IMR-90 (cell line): ENCODE measurements at regions not wholly inside any gene's neighbourhood (a gene's known extent, or its start where the extent isn't known, plus 50 kb on each side); places are given as distances from the start of the nearest gene placed in this dataset.

Experiments
- ATAC-seq: fragments of 200-7000 bp; cut with Tn5 transposase; 2 replicates; pipeline ENCODE4 v1.9.1; 2020; ENCODE audit warnings: low read depth, mild to moderate bottlenecking, moderate library complexity
- BruUV-seq: library from RNA; stranded (reverse); fragments of 400-500 nt; replicated peaks from 2 replicates; lab custom pipeline; 2021; lab: Mats Ljungman, UMichigan
- CTCF ChIA-PET: fragments of 300-600 bp; formaldehyde crosslinking; extraction: SDS; loops from one replicate; lab custom pipeline; 2021; ENCODE audit warnings: antibody characterized with exemption; lab: Yijun Ruan, JAX
- POLR2A ChIA-PET: fragments of 300-600 bp; sonication (Branson Sonifier 250); formaldehyde crosslinking; loops from one replicate; lab custom pipeline; 2022; ENCODE audit warnings: antibody characterized with exemption; ENCODE audit not compliant: unreplicated experiment; lab: Charles Lee
- DNase-seq: peaks from one replicate; pipeline ENCODE4 v3.0.0; 2013
- H2AFZ ChIP-seq: replicated peaks from 2 replicates; pipeline ENCODE3; 2013; ENCODE audit warnings: low read length, mild to moderate bottlenecking; ENCODE audit not compliant: poor library complexity
- H2AK5ac ChIP-seq: 2 replicates; pipeline ENCODE4 v1.6.1; 2013; ENCODE audit warnings: low read depth, low read length, inconsistent platforms
- H2AK9ac ChIP-seq: replicated peaks from 2 replicates; pipeline ENCODE3; 2013; ENCODE audit warnings: mild to moderate bottlenecking, low read depth, low read length, moderate library complexity; ENCODE audit not compliant: poor library complexity
- H2BK120ac ChIP-seq: 2 replicates; pipeline ENCODE4 v1.6.1; 2013; ENCODE audit warnings: low read depth, low read length, inconsistent platforms
- H2BK15ac ChIP-seq: 3 replicates; pipeline ENCODE4 v1.6.1; 2013; ENCODE audit warnings: low read depth, low read length, inconsistent platforms
- H2BK20ac ChIP-seq: 2 replicates; pipeline ENCODE4 v1.6.1; 2013; ENCODE audit warnings: low read depth, mild to moderate bottlenecking, inconsistent platforms, low read length, moderate library complexity
- H2BK5ac ChIP-seq: 2 replicates; pipeline ENCODE4 v1.6.1; 2013; ENCODE audit warnings: mild to moderate bottlenecking, low read depth, low read length, inconsistent platforms; ENCODE audit not compliant: poor library complexity, severe bottlenecking
- H3K14ac ChIP-seq: replicated peaks from 2 replicates; pipeline ENCODE4 v1.6.1; 2013; ENCODE audit warnings: low read depth, low read length, inconsistent platforms
- H3K18ac ChIP-seq: 2 replicates; pipeline ENCODE4 v1.6.1; 2013; ENCODE audit warnings: low read depth, low read length, control low read depth
- H3K23ac ChIP-seq: 2 replicates; pipeline ENCODE4 v1.6.1; 2013; ENCODE audit warnings: low read depth, low read length, inconsistent platforms
- H3K27ac ChIP-seq: 2 replicates; pipeline ENCODE4 v1.5.1; 2013; ENCODE audit warnings: mild to moderate bottlenecking, control low read depth, low read length; ENCODE audit not compliant: insufficient read depth
- H3K27me3 ChIP-seq: 2 replicates; pipeline ENCODE4 v1.6.1; 2013; ENCODE audit warnings: low read length; ENCODE audit not compliant: control insufficient read depth, insufficient read depth
- H3K36me3 ChIP-seq: 2 replicates; pipeline ENCODE4 v1.6.1; 2013; ENCODE audit warnings: low read length, mixed read lengths; ENCODE audit not compliant: control insufficient read depth, insufficient read depth
- H3K4ac ChIP-seq: 2 replicates; pipeline ENCODE4 v1.6.1; 2013; ENCODE audit warnings: low read depth, low read length, inconsistent platforms
- H3K4me1 ChIP-seq: 2 replicates; pipeline ENCODE4 v1.6.1; 2013; ENCODE audit warnings: low read length, mixed read lengths; ENCODE audit not compliant: control insufficient read depth, insufficient read depth
- H3K4me2 ChIP-seq: 2 replicates; pipeline ENCODE4 v1.6.1; 2013; ENCODE audit warnings: low read depth, mild to moderate bottlenecking, control low read depth, low read length, moderate library complexity
- H3K4me3 ChIP-seq: 2 replicates; pipeline ENCODE4 v1.5.1; 2013; ENCODE audit warnings: low read depth, mild to moderate bottlenecking, control low read depth, low read length, moderate library complexity; ENCODE audit not compliant: insufficient read depth
- H3K56ac ChIP-seq: 2 replicates; pipeline ENCODE4 v1.6.1; 2013; ENCODE audit warnings: low read length, inconsistent platforms; ENCODE audit not compliant: insufficient read depth; ENCODE audit errors: extremely low read depth
- H3K79me1 ChIP-seq, 2 experiments: 2 replicates each; pipeline ENCODE4 v1.6.1; 2013; ENCODE audit warnings: low read length in 2 of 2, inconsistent platforms in 1 of 2, low read depth in 1 of 2
- H3K9ac ChIP-seq: 2 replicates; pipeline ENCODE4 v1.6.1; 2013; ENCODE audit warnings: low read depth, low read length, control low read depth
- H3K9me1 ChIP-seq: 2 replicates; pipeline ENCODE4 v1.6.1; 2013; ENCODE audit warnings: low read length, inconsistent platforms; ENCODE audit not compliant: insufficient read depth
- H3K9me3 ChIP-seq: 2 replicates; pipeline ENCODE4 v1.6.1; 2013; ENCODE audit warnings: low read length; ENCODE audit not compliant: control insufficient read depth, insufficient read depth
- H4K20me1 ChIP-seq: 2 replicates; pipeline ENCODE4 v1.6.1; 2013; ENCODE audit warnings: low read length, inconsistent platforms; ENCODE audit not compliant: insufficient read depth
- H4K5ac ChIP-seq: 2 replicates; pipeline ENCODE4 v1.6.1; 2013; ENCODE audit warnings: mild to moderate bottlenecking, low read depth, low read length, control low read depth
- H4K8ac ChIP-seq, 2 experiments: 2 replicates each; pipeline ENCODE4 v1.6.1; 2013; ENCODE audit warnings: low read depth in 2 of 2, low read length in 2 of 2, control low read depth in 1 of 2, inconsistent platforms in 1 of 2
- H4K91ac ChIP-seq: 2 replicates; pipeline ENCODE4 v1.6.1; 2013; ENCODE audit warnings: low read depth, low read length, inconsistent platforms; ENCODE audit not compliant: insufficient read depth
- CTCF ChIP-seq: conservative IDR thresholded peaks from 2 replicates; pipeline ENCODE4 v1.5.1; 2012; ENCODE audit warnings: mild to moderate bottlenecking, low read depth, low read length, improper control_type of control experiment
- MAFK ChIP-seq: IDR thresholded peaks from 2 replicates; pipeline ENCODE4 v1.6.1; 2012; ENCODE audit warnings: low read depth, low read length, improper control_type of control experiment
- MXI1 ChIP-seq: IDR thresholded peaks from 2 replicates; pipeline ENCODE4 v1.6.1; 2012; ENCODE audit warnings: low read depth, mild to moderate bottlenecking, low read length, moderate library complexity, borderline replicate concordance
- POLR2A ChIP-seq: IDR thresholded peaks from 2 replicates; pipeline ENCODE4 v1.6.1; 2012; ENCODE audit warnings: mild to moderate bottlenecking, low read depth, low read length
- dilution Hi-C: fragments of 300-500 bp; cut with HindIII; formaldehyde crosslinking; loops from one replicate; pipeline ENCODE4 v1.14.3; 2018; ENCODE audit warnings: low sequenced_read_pairs; ENCODE audit not compliant: unreplicated experiment
- in situ Hi-C: fragments of 300-500 bp; cut with MboI; formaldehyde crosslinking; loops from 3 replicates; pipeline ENCODE4 v1.14.3; 2019; ENCODE audit warnings: low sequenced_read_pairs, inconsistent platforms, mixed read lengths
- intact Hi-C: fragments of 100-400 bp; cut with micrococcal nuclease; formaldehyde crosslinking; loops from 2 replicates; pipeline ENCODE4 v1.10.0; 2022

GRCh38 chr13:86992251-86992650 is 678.9 kb upstream of the SLITRK5 start:
- dilution Hi-C loops (no loop called here), in situ Hi-C loops (no loop called here)
- no peak for ATAC-seq

More at GRCh38 chr13:86992251-86992650, 678.9 kb upstream of the SLITRK5 start:
- Histone ChIP-seq H3K36me3 (no peaks in the 10 kb centered on the region), H3K4ac (no peak overlapping the region), H2AK5ac (no peak overlapping the region), H3K4me1 (no peaks in the 10 kb centered on the region), H3K23ac (no peak overlapping the region), H3K14ac (no peak overlapping the region), H2AFZ (no peak overlapping the region), H4K20me1 (no peaks in the 10 kb centered on the region), H2AK9ac (no peak overlapping the region), H3K9me3 (no peaks in the 10 kb centered on the region), H3K27me3 (no peaks in the 10 kb centered on the region), H3K9ac (no peak overlapping the region), H2BK120ac (no peak overlapping the region), H2BK15ac (no peak overlapping the region), H4K5ac (no peak overlapping the region), H3K56ac (no peak overlapping the region), H3K4me3 (no peak overlapping the region), H3K79me1 (no peaks in the 10 kb centered on the region), H2BK5ac (no peak overlapping the region), H3K4me2 (no peak overlapping the region), H3K27ac (no peak overlapping the region), H2BK20ac (no peak overlapping the region), H3K18ac (no peak overlapping the region), H3K9me1 (no peaks in the 10 kb centered on the region), H4K91ac (no peak overlapping the region), H4K8ac (no peak overlapping the region)
- DNase-seq: no peak
- ChIA-PET POLR2A (no interaction called here), CTCF (no interaction called here)
- no peak for TF ChIP-seq POLR2A
- no peak for TF ChIP-seq MXI1
- TF ChIP-seq MAFK: no peak
- TF ChIP-seq CTCF: no peak
- intact Hi-C loops: no loop called here
- no TSS peak for BruUV-seq
